Large intestine (tissue), 3 donors: ENCODE measurements at regions not wholly inside any gene's neighbourhood (a gene's known extent, or its start where the extent isn't known, plus 50 kb on each side); places are given as distances from the start of the nearest gene placed in this dataset.

Source experiments
- DNase-seq, 2 donors: peaks; one replicate each; pipeline versions ENCODE4 v3.0.0 to v3.0.0-alpha.2; 2013
- H3K27ac ChIP-seq: one replicate; pipeline ENCODE4 v1.5.1; 2013; ENCODE audit warnings: low read length
- H3K27me3 ChIP-seq: 2 replicates; pipeline ENCODE4 v1.6.1; 2013; ENCODE audit warnings: low read length; ENCODE audit not compliant: control insufficient read depth, insufficient read depth
- H3K36me3 ChIP-seq: 2 replicates; pipeline ENCODE4 v1.6.1; 2013; ENCODE audit warnings: low read length; ENCODE audit not compliant: control insufficient read depth, insufficient read depth
- H3K4me1 ChIP-seq: one replicate; pipeline ENCODE4 v1.6.1; 2013; ENCODE audit warnings: low read length; ENCODE audit not compliant: control insufficient read depth, insufficient read depth
- H3K4me3 ChIP-seq: one replicate; pipeline ENCODE4 v1.5.1; 2013; ENCODE audit warnings: low read length
- H3K9me3 ChIP-seq: one replicate; pipeline ENCODE4 v1.6.1; 2013; ENCODE audit warnings: mild to moderate bottlenecking, low read depth, low read length, moderate library complexity; ENCODE audit not compliant: control insufficient read depth
- WGBS: methylation state at CpG from one replicate; pipeline ENCODE4 v1.1.5; 2013; ENCODE audit warnings: low lambda C conversion rate; ENCODE audit not compliant: insufficient coverage; 5-methylcytosine and 5-hydroxymethylcytosine counted together

GRCh38 chr10:28810057-28810870, 132.9 kb downstream of the BAMBI start:
- H3K27ac ChIP-seq, result no peak overlapping the region
- WGBS, result 86% methylated on average over 2 of the region's 10 CpGs

GRCh38 chr10:28811639-28812349, 134.5 kb downstream of the BAMBI start:
- no peaks in the 10 kb centered on the region for H3K36me3 ChIP-seq
- WGBS, result no CpG with 5 or more reads among the region's 9 CpGs
- no peak for DNase-seq

More at GRCh38 chr10:28810057-28810870, 132.9 kb downstream of the BAMBI start:
- H3K36me3 ChIP-seq, result no peaks in the 10 kb centered on the region
- H3K4me1 ChIP-seq, result peaks cover 18% of the 10 kb centered on the region
- no peaks in the 10 kb centered on the region for H3K9me3 ChIP-seq
- H3K4me3 ChIP-seq, result no peak overlapping the region
- no peak for DNase-seq
- no peaks in the 10 kb centered on the region for H3K27me3 ChIP-seq

GRCh38 chr10:28812384-28813372, 135.4 kb downstream of the BAMBI start:
- DNase-seq, result no peak
- Histone ChIP-seq H3K4me3 (no peak overlapping the region), H3K4me1 (peaks cover 9% of the 10 kb centered on the region), H3K27me3 (no peaks in the 10 kb centered on the region), H3K9me3 (peaks cover 6% of the 10 kb centered on the region), H3K36me3 (no peaks in the 10 kb centered on the region), H3K27ac (no peak overlapping the region)
- WGBS, result 84% methylated on average over 4 of the region's 11 CpGs

More at GRCh38 chr10:28811639-28812349, 134.5 kb downstream of the BAMBI start:
- Histone ChIP-seq H3K9me3 (peaks cover 6% of the 10 kb centered on the region), H3K27ac (no peak overlapping the region), H3K4me3 (no peak overlapping the region), H3K27me3 (no peaks in the 10 kb centered on the region), H3K4me1 (peaks cover 14% of the 10 kb centered on the region)

- H3K4me1 ChIP-seq, result no peaks in the 10 kb centered on the region
- H3K27me3 ChIP-seq, result no peaks in the 10 kb centered on the region
- H3K27ac ChIP-seq, result no peak overlapping the region
- DNase-seq, result no peak
- no CpG with 5 or more reads among the region's 37 CpGs for WGBS
- no peaks in the 10 kb centered on the region for H3K36me3 ChIP-seq
- H3K9me3 ChIP-seq, result peaks cover 6% of the 10 kb centered on the region
- H3K4me3 ChIP-seq, result no peak overlapping the region
Observed at GRCh38 chr10:28815681-28816080, 138.4 kb downstream of the BAMBI start.

GRCh38 chr10:28822719-28823464, 145.6 kb downstream of the BAMBI start:
- no peaks in the 10 kb centered on the region for H3K27me3 ChIP-seq
- 15% methylated on average over 6 of the region's 12 CpGs for WGBS
- peak in 1 of 2 donors; percentile 32 for DNase-seq
- H3K27ac ChIP-seq, result no peak overlapping the region
- H3K36me3 ChIP-seq, result no peaks in the 10 kb centered on the region
- H3K4me1 ChIP-seq, result peaks cover 5% of the 10 kb centered on the region
- no peak overlapping the region for H3K4me3 ChIP-seq
- H3K9me3 ChIP-seq, result no peaks in the 10 kb centered on the region

- Histone ChIP-seq H3K9me3 (no peaks in the 10 kb centered on the region), H3K27ac (no peak overlapping the region), H3K4me1 (peaks cover 5% of the 10 kb centered on the region), H3K4me3 (no peak overlapping the region), H3K27me3 (no peaks in the 10 kb centered on the region), H3K36me3 (no peaks in the 10 kb centered on the region)
- no CpG with 5 or more reads among the region's 1 CpG for WGBS
- no peak for DNase-seq
Observed at GRCh38 chr10:28823501-28824075, 146.3 kb downstream of the BAMBI start.

GRCh38 chr10:28833313-28833712, 156.0 kb downstream of the BAMBI start:
- no peak for DNase-seq
- H3K9me3 ChIP-seq, result no peaks in the 10 kb centered on the region
- H3K27ac ChIP-seq, result no peak overlapping the region
- no peak overlapping the region for H3K4me3 ChIP-seq
- H3K36me3 ChIP-seq, result no peaks in the 10 kb centered on the region
- H3K4me1 ChIP-seq, result no peaks in the 10 kb centered on the region
- no peaks in the 10 kb centered on the region for H3K27me3 ChIP-seq
- 72% methylated on average over 3 of the region's 4 CpGs for WGBS

GRCh38 chr10:28836435-28836743, 159.1 kb downstream of the BAMBI start:
- H3K27me3 ChIP-seq, result no peaks in the 10 kb centered on the region
- no peaks in the 10 kb centered on the region for H3K36me3 ChIP-seq
- H3K9me3 ChIP-seq, result no peaks in the 10 kb centered on the region
- no peaks in the 10 kb centered on the region for H3K4me1 ChIP-seq
- H3K4me3 ChIP-seq, result no peak overlapping the region
- H3K27ac ChIP-seq, result no peak overlapping the region
- DNase-seq, result no peak

GRCh38 chr10:28837613-28838390, 160.5 kb downstream of the BAMBI start:
- no peaks in the 10 kb centered on the region for H3K27me3 ChIP-seq
- H3K4me1 ChIP-seq, result no peaks in the 10 kb centered on the region
- no peak for DNase-seq
- no peaks in the 10 kb centered on the region for H3K9me3 ChIP-seq
- H3K36me3 ChIP-seq, result no peaks in the 10 kb centered on the region
- H3K4me3 ChIP-seq, result no peak overlapping the region
- WGBS, result no CpG with 5 or more reads among the region's 3 CpGs
- no peak overlapping the region for H3K27ac ChIP-seq
